ENCODE measurements at regions not wholly inside any gene's neighbourhood (a gene's known extent, or its start where the extent isn't known, plus 50 kb on each side); places are given as distances from the start of the nearest gene placed in this dataset.

GRCh38 chr2:145018502-145018901 lies 498.6 kb upstream of the ZEB2 start:
- H3K27me3 Mint-ChIP-seq: no peaks in the 10 kb centered on the region
- no peak overlapping the region for H3K27ac Mint-ChIP-seq
- no peaks in the 10 kb centered on the region for H3K4me1 Mint-ChIP-seq
- H3K36me3 Mint-ChIP-seq: no peaks in the 10 kb centered on the region
- no peaks in the 10 kb centered on the region for H3K9me3 Mint-ChIP-seq
- H3K4me3 Mint-ChIP-seq: no peak overlapping the region

- H3K27ac Mint-ChIP-seq: no peak overlapping the region
- H3K9me3 Mint-ChIP-seq: no peaks in the 10 kb centered on the region
- H3K4me1 Mint-ChIP-seq: no peaks in the 10 kb centered on the region
- H3K36me3 Mint-ChIP-seq: no peaks in the 10 kb centered on the region
- no peak overlapping the region for H3K4me3 Mint-ChIP-seq
- H3K27me3 Mint-ChIP-seq: no peaks in the 10 kb centered on the region
Observed at GRCh38 chr2:145017149-145017548, 497.2 kb upstream of the ZEB2 start.

- no peaks in the 10 kb centered on the region for H3K9me3 Mint-ChIP-seq
- H3K4me3 Mint-ChIP-seq: no peak overlapping the region
- H3K36me3 Mint-ChIP-seq: no peaks in the 10 kb centered on the region
- no peaks in the 10 kb centered on the region for H3K27me3 Mint-ChIP-seq
- no peak overlapping the region for H3K27ac Mint-ChIP-seq
- H3K4me1 Mint-ChIP-seq: no peaks in the 10 kb centered on the region
Observed at GRCh38 chr2:145016711-145017110, 496.8 kb upstream of the ZEB2 start.

GRCh38 chr2:145015561-145015960 lies 495.6 kb upstream of the ZEB2 start:
- Mint-ChIP-seq H3K4me1 (no peaks in the 10 kb centered on the region), H3K27ac (no peak overlapping the region), H3K27me3 (no peaks in the 10 kb centered on the region), H3K36me3 (no peaks in the 10 kb centered on the region), H3K9me3 (no peaks in the 10 kb centered on the region), H3K4me3 (no peak overlapping the region)

- Mint-ChIP-seq H3K27me3 (no peaks in the 10 kb centered on the region), H3K4me1 (no peaks in the 10 kb centered on the region), H3K9me3 (no peaks in the 10 kb centered on the region), H3K4me3 (no peak overlapping the region), H3K27ac (no peak overlapping the region), H3K36me3 (no peaks in the 10 kb centered on the region)
Observed at GRCh38 chr2:145012806-145013205, 492.9 kb upstream of the ZEB2 start.

GRCh38 chr2:145012214-145012670 lies 492.3 kb upstream of the ZEB2 start:
- no peaks in the 10 kb centered on the region for H3K27me3 Mint-ChIP-seq
- no peaks in the 10 kb centered on the region for H3K4me1 Mint-ChIP-seq
- no peaks in the 10 kb centered on the region for H3K9me3 Mint-ChIP-seq
- H3K36me3 Mint-ChIP-seq: no peaks in the 10 kb centered on the region
- H3K4me3 Mint-ChIP-seq: no peak overlapping the region
- H3K27ac Mint-ChIP-seq: no peak overlapping the region

GRCh38 chr2:145010635-145011034 lies 490.7 kb upstream of the ZEB2 start:
- H3K36me3 Mint-ChIP-seq: no peaks in the 10 kb centered on the region
- H3K27ac Mint-ChIP-seq: no peak overlapping the region
- H3K4me1 Mint-ChIP-seq: no peaks in the 10 kb centered on the region
- H3K9me3 Mint-ChIP-seq: no peaks in the 10 kb centered on the region
- H3K4me3 Mint-ChIP-seq: no peak overlapping the region
- no peaks in the 10 kb centered on the region for H3K27me3 Mint-ChIP-seq

GRCh38 chr2:145007960-145008263 lies 488.0 kb upstream of the ZEB2 start:
- Mint-ChIP-seq H3K36me3 (no peaks in the 10 kb centered on the region), H3K27me3 (no peaks in the 10 kb centered on the region), H3K4me1 (no peaks in the 10 kb centered on the region), H3K27ac (no peak overlapping the region), H3K9me3 (no peaks in the 10 kb centered on the region), H3K4me3 (no peak overlapping the region)

GRCh38 chr2:145007093-145007959 lies 487.4 kb upstream of the ZEB2 start:
- no peaks in the 10 kb centered on the region for H3K27me3 Mint-ChIP-seq
- no peaks in the 10 kb centered on the region for H3K36me3 Mint-ChIP-seq
- H3K4me3 Mint-ChIP-seq: no peak overlapping the region
- H3K4me1 Mint-ChIP-seq: no peaks in the 10 kb centered on the region
- H3K9me3 Mint-ChIP-seq: no peaks in the 10 kb centered on the region
- H3K27ac Mint-ChIP-seq: no peak overlapping the region

GRCh38 chr2:145002624-145003023 lies 482.7 kb upstream of the ZEB2 start:
- no peaks in the 10 kb centered on the region for H3K36me3 Mint-ChIP-seq
- no peaks in the 10 kb centered on the region for H3K9me3 Mint-ChIP-seq
- H3K27ac Mint-ChIP-seq: no peak overlapping the region
- no peaks in the 10 kb centered on the region for H3K27me3 Mint-ChIP-seq
- H3K4me3 Mint-ChIP-seq: no peak overlapping the region
- no peaks in the 10 kb centered on the region for H3K4me1 Mint-ChIP-seq

GRCh38 chr2:145000376-145000775 lies 480.5 kb upstream of the ZEB2 start:
- no peaks in the 10 kb centered on the region for H3K9me3 Mint-ChIP-seq
- H3K4me1 Mint-ChIP-seq: no peaks in the 10 kb centered on the region
- no peaks in the 10 kb centered on the region for H3K27me3 Mint-ChIP-seq
- H3K27ac Mint-ChIP-seq: no peak overlapping the region
- no peaks in the 10 kb centered on the region for H3K36me3 Mint-ChIP-seq
- H3K4me3 Mint-ChIP-seq: no peak overlapping the region

- Mint-ChIP-seq H3K36me3 (no peaks in the 10 kb centered on the region), H3K27me3 (no peaks in the 10 kb centered on the region), H3K9me3 (no peaks in the 10 kb centered on the region), H3K27ac (no peak overlapping the region), H3K4me3 (no peak overlapping the region), H3K4me1 (no peaks in the 10 kb centered on the region)
Observed at GRCh38 chr2:144999936-145000335, 480.0 kb upstream of the ZEB2 start.

GRCh38 chr2:144999071-144999875 lies 479.4 kb upstream of the ZEB2 start:
- H3K9me3 Mint-ChIP-seq: no peaks in the 10 kb centered on the region

GRCh38 chr2:144998435-144998834 lies 478.5 kb upstream of the ZEB2 start:
- Mint-ChIP-seq H3K36me3 (no peaks in the 10 kb centered on the region), H3K9me3 (no peaks in the 10 kb centered on the region), H3K4me1 (no peaks in the 10 kb centered on the region), H3K4me3 (no peak overlapping the region), H3K27ac (no peak overlapping the region), H3K27me3 (no peaks in the 10 kb centered on the region)

More at GRCh38 chr2:144999071-144999875, 479.4 kb upstream of the ZEB2 start:
- no peaks in the 10 kb centered on the region for H3K36me3 Mint-ChIP-seq
- H3K4me1 Mint-ChIP-seq: no peaks in the 10 kb centered on the region
- H3K27me3 Mint-ChIP-seq: no peaks in the 10 kb centered on the region
- H3K27ac Mint-ChIP-seq: no peak overlapping the region
- no peak overlapping the region for H3K4me3 Mint-ChIP-seq

- Mint-ChIP-seq H3K4me3 (no peak overlapping the region), H3K9me3 (no peaks in the 10 kb centered on the region), H3K4me1 (no peaks in the 10 kb centered on the region), H3K27ac (no peak overlapping the region), H3K36me3 (no peaks in the 10 kb centered on the region), H3K27me3 (peaks cover 2% of the 10 kb centered on the region)
Observed at GRCh38 chr2:144996225-144996795, 476.4 kb upstream of the ZEB2 start.

GRCh38 chr2:144995482-144995881 lies 475.6 kb upstream of the ZEB2 start:
- Mint-ChIP-seq H3K9me3 (no peaks in the 10 kb centered on the region), H3K27me3 (peaks cover 2% of the 10 kb centered on the region), H3K4me3 (no peak overlapping the region), H3K4me1 (no peaks in the 10 kb centered on the region), H3K36me3 (no peaks in the 10 kb centered on the region), H3K27ac (no peak overlapping the region)

Data from activated naive CD4-positive, alpha-beta T cell treated with anti-CD3 and anti-CD28 coated beads, Interleukin-2, amount 50 U/mL, for 24 hours (primary cell).